ENCODE measurements at regions not wholly inside any gene's neighbourhood (a gene's known extent, or its start where the extent isn't known, plus 50 kb on each side); places are given as distances from the start of the nearest gene placed in this dataset.

GRCh38 chr1:239951511-239952140 is 140.1 kb upstream of the FMN2 start:
- TF ChIP-seq CTCF (IDR thresholded peaks at IDR 0.05): peak in 4 of 6 experiments; percentile 61 to 89 (median 84)
- no peak for TF ChIP-seq POLR2A (IDR thresholded peaks at IDR 0.05)
